ENCODE measurements at regions not wholly inside any gene's neighbourhood (a gene's known extent, or its start where the extent isn't known, plus 50 kb on each side); places are given as distances from the start of the nearest gene placed in this dataset.
A peak's percentile ranks its signal among the peaks of the same experiment; 100 is the strongest.

GRCh38 chr3:102301155-102301880 lies 133.5 kb upstream of the ZPLD1 start (continued):
- TF ChIP-seq POLR2AphosphoS5 (IDR thresholded peaks at IDR 0.05; ENCODE audit: low read depth, low read length), result no peak
- no peak for TF ChIP-seq SRF (IDR thresholded peaks at IDR 0.05; ENCODE audit: low read depth)
- no peak for TF ChIP-seq SP1 (IDR thresholded peaks at IDR 0.05; ENCODE audit: low read depth)
- no peak for TF ChIP-seq TCF7L2 (IDR thresholded peaks at IDR 0.05; ENCODE audit: borderline replicate concordance, extremely low read depth, insufficient read depth, insufficient read length)
- TF ChIP-seq EZH2 (IDR thresholded peaks at IDR 0.05), result no peak
- TF ChIP-seq ZFX (IDR thresholded peaks at IDR 0.05), result no peak
- no peak for TF ChIP-seq YY1 (IDR thresholded peaks at IDR 0.05; ENCODE audit: extremely low read depth, insufficient replicate concordance, low read depth, low read length)

- Histone ChIP-seq H3K4me2 (ENCODE audit: low read length) (no peak overlapping the region), H3K27me3 (ENCODE audit: insufficient read depth, low read length) (no peaks in the 10 kb centered on the region), H3K27ac (ENCODE audit: low read depth, low read length) (no peak overlapping the region), H2AFZ (ENCODE audit: low read depth, low read length, poor library complexity, severe bottlenecking) (peak overlapping the region; percentile 92), H3K79me2 (ENCODE audit: insufficient read depth, low read length) (no peaks in the 10 kb centered on the region), H3K9ac (ENCODE audit: low read length) (no peak overlapping the region), H3K4me3 (replicated peaks in 1 of 2; ENCODE audit: low read depth in 1 of 2, low read length in 2 of 2) (no peak overlapping the region), H3K9me2 (ENCODE audit: insufficient read depth) (no peaks in the 10 kb centered on the region), H3K9me3 (ENCODE audit: control insufficient read depth in 1 of 2, insufficient read depth in 1 of 2, low read depth in 1 of 2, low read length in 2 of 2) (no peaks in the 10 kb centered on the region), H3K4me1 (ENCODE audit: control insufficient read depth in 1 of 2, insufficient read depth in 2 of 2, low read length in 2 of 2) (peaks cover 0 to 28% of the 10 kb centered on the region in 2 experiments; a peak in 2 of 4 replicates), H3K36me3 (ENCODE audit: control insufficient read depth in 1 of 2, insufficient read depth in 2 of 2, low read length in 2 of 2) (no peaks in the 10 kb centered on the region), H4K20me1 (ENCODE audit: insufficient read depth) (no peaks in the 10 kb centered on the region)
- intact Hi-C loops (cut with micrococcal nuclease), result no loop called here
- ATAC-seq, result no peak
- ChIA-PET POLR2A (no interaction called here), RAD21 (ENCODE audit: low non-redundant PET in 1 of 2, low total read pairs in 2 of 2, uncharacterized antibody in 2 of 2, unreplicated experiment in 2 of 2) (no interaction called here), CTCF (no interaction called here)
- BruUV-seq (replicated peaks), result no TSS peak
- no peak for DNase-seq (ENCODE audit: low read depth, low spot score)
- TF ChIP-seq REST (IDR thresholded peaks at IDR 0.05; ENCODE audit: low read depth) (no peak), SRF (IDR thresholded peaks at IDR 0.05; ENCODE audit: low read depth) (no peak), MAX (IDR thresholded peaks at IDR 0.05) (no peak), ZBTB33 (IDR thresholded peaks at IDR 0.05; ENCODE audit: extremely low read depth, insufficient replicate concordance, low read length) (no peak), RAD21 (IDR thresholded peaks at IDR 0.05; ENCODE audit: low read depth) (no peak), JUND (IDR thresholded peaks at IDR 0.05) (no peak), SIN3A (IDR thresholded peaks at IDR 0.05; ENCODE audit: low read depth) (no peak), CEBPB (IDR thresholded peaks at IDR 0.05; ENCODE audit: low read depth) (no peak), ELF1 (IDR thresholded peaks at IDR 0.05; ENCODE audit: borderline replicate concordance, low read depth) (no peak), CBX3 (IDR thresholded peaks at IDR 0.05; ENCODE audit: low read depth) (no peak), EZH2phosphoT487 (IDR thresholded peaks at IDR 0.05; ENCODE audit: borderline replicate concordance) (no peak), EGR1 (IDR thresholded peaks at IDR 0.05; ENCODE audit: low read depth) (no peak), EZH2 (IDR thresholded peaks at IDR 0.05) (no peak), ZFX (IDR thresholded peaks at IDR 0.05) (no peak), SP1 (IDR thresholded peaks at IDR 0.05; ENCODE audit: low read depth) (no peak), POLR2A (IDR thresholded peaks at IDR 0.05; ENCODE audit: borderline replicate concordance, extremely low read depth, insufficient read depth, insufficient read length) (no peak)
These were observed 132.8 kb upstream of the ZPLD1 start for GRCh38 chr3:102302020-102302419.

All from HCT116 (cell line).